ENCODE measurements at regions not wholly inside any gene's neighbourhood (a gene's known extent, or its start where the extent isn't known, plus 50 kb on each side); places are given as distances from the start of the nearest gene placed in this dataset.

GRCh38 chr10:111171183-111171582 is 94.4 kb downstream of the ADRA2A start:
- H3K27me3 Mint-ChIP-seq, result peaks cover 14% of the 10 kb centered on the region
- H3K4me3 Mint-ChIP-seq, result no peak overlapping the region
- no peak overlapping the region for H3K27ac Mint-ChIP-seq
- ATAC-seq (no peak), DNase-seq (no peak)
- H3K9me3 Mint-ChIP-seq, result no peaks in the 10 kb centered on the region
- H3K36me3 Mint-ChIP-seq (ENCODE audit: low read depth), result no peaks in the 10 kb centered on the region
- no peaks in the 10 kb centered on the region for H3K4me1 Mint-ChIP-seq

- Mint-ChIP-seq H3K4me1 (no peaks in the 10 kb centered on the region), H3K27ac (no peak overlapping the region), H3K9me3 (no peaks in the 10 kb centered on the region), H3K36me3 (ENCODE audit: low read depth) (no peaks in the 10 kb centered on the region), H3K27me3 (peaks cover 6% of the 10 kb centered on the region), H3K4me3 (no peak overlapping the region)
- ATAC-seq, result no peak
- no peak for DNase-seq
Measured at GRCh38 chr10:111175787-111176186, 99.0 kb downstream of the ADRA2A start.

GRCh38 chr10:111177379-111177778 is 100.5 kb downstream of the ADRA2A start:
- H3K9me3 Mint-ChIP-seq, result no peaks in the 10 kb centered on the region
- DNase-seq, result no peak
- H3K4me3 Mint-ChIP-seq, result no peak overlapping the region
- no peak for ATAC-seq
- peaks cover 3% of the 10 kb centered on the region for H3K27me3 Mint-ChIP-seq
- H3K4me1 Mint-ChIP-seq, result no peaks in the 10 kb centered on the region
- H3K27ac Mint-ChIP-seq, result no peak overlapping the region
- no peaks in the 10 kb centered on the region for H3K36me3 Mint-ChIP-seq (ENCODE audit: low read depth)

DNA sequence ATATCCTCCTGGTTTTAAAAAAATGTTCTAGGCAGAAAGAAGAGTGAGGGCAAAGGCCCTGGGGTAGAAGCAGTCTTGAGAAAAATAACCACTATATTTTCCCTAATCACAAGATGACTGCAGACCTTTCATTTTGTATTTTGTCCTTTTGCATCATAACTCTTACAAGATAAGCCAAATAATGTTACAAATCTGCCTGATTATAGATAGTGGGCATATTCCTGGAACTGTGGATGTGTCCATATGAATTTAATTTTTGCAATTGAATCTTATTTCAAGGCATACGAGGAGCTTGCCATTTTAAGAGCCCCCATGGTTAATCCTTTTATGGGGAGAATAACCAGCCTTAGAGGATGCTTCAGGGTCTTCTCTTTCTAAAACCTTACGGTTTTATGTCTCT is 102.7 kb downstream of the ADRA2A start:
- ATAC-seq (no peak), DNase-seq (no peak)
- peaks cover 3% of the 10 kb centered on the region for H3K27me3 Mint-ChIP-seq
- no peaks in the 10 kb centered on the region for H3K9me3 Mint-ChIP-seq
- no peaks in the 10 kb centered on the region for H3K4me1 Mint-ChIP-seq
- no peaks in the 10 kb centered on the region for H3K36me3 Mint-ChIP-seq (ENCODE audit: low read depth)
- H3K4me3 Mint-ChIP-seq, result no peak overlapping the region
- H3K27ac Mint-ChIP-seq, result no peak overlapping the region

- H3K27ac Mint-ChIP-seq, result no peak overlapping the region
Measured at GRCh38 chr10:111186358-111186757, 109.5 kb downstream of the ADRA2A start.

DNA sequence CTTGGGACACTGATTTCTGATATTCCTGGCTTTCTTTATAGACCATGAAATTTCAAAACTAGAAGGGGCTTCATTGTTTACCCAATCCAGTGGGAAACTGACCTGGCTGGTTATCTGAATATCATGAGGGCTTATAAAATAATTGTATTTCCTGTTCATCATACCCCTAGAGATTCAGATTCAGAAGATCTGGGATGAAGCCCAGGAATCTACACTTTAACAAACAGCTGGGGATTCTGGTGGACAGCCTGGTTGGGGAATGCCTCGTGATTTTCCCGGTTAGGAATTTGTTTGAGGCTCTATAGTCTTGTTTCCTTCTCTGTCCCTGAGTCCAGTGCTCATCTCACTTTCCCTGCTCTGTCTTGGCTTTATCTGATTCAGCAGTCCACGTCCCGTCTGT is 110.3 kb downstream of the ADRA2A start:
- Mint-ChIP-seq H3K9me3 (no peaks in the 10 kb centered on the region), H3K36me3 (ENCODE audit: low read depth) (no peaks in the 10 kb centered on the region)

More at GRCh38 chr10:111186358-111186757, 109.5 kb downstream of the ADRA2A start:
- no peak overlapping the region for H3K4me3 Mint-ChIP-seq
- no peaks in the 10 kb centered on the region for H3K4me1 Mint-ChIP-seq
- H3K36me3 Mint-ChIP-seq (ENCODE audit: low read depth), result no peaks in the 10 kb centered on the region
- no peak for ATAC-seq
- no peak for DNase-seq
- H3K9me3 Mint-ChIP-seq, result no peaks in the 10 kb centered on the region
- H3K27me3 Mint-ChIP-seq, result peaks cover 4% of the 10 kb centered on the region

GRCh38 chr10:111199587-111199986 is 122.8 kb downstream of the ADRA2A start:
- Mint-ChIP-seq H3K4me3 (no peak overlapping the region), H3K4me1 (no peaks in the 10 kb centered on the region), H3K36me3 (ENCODE audit: low read depth) (no peaks in the 10 kb centered on the region), H3K27ac (no peak overlapping the region), H3K27me3 (peaks cover 4% of the 10 kb centered on the region), H3K9me3 (no peaks in the 10 kb centered on the region)
- DNase-seq (no peak), ATAC-seq (no peak)

More for the DNA sequence above, 110.3 kb downstream of the ADRA2A start:
- Mint-ChIP-seq H3K27ac (no peak overlapping the region), H3K4me1 (no peaks in the 10 kb centered on the region), H3K27me3 (peaks cover 7% of the 10 kb centered on the region), H3K4me3 (no peak overlapping the region)
- no peak for DNase-seq
- no peak for ATAC-seq

DNA sequence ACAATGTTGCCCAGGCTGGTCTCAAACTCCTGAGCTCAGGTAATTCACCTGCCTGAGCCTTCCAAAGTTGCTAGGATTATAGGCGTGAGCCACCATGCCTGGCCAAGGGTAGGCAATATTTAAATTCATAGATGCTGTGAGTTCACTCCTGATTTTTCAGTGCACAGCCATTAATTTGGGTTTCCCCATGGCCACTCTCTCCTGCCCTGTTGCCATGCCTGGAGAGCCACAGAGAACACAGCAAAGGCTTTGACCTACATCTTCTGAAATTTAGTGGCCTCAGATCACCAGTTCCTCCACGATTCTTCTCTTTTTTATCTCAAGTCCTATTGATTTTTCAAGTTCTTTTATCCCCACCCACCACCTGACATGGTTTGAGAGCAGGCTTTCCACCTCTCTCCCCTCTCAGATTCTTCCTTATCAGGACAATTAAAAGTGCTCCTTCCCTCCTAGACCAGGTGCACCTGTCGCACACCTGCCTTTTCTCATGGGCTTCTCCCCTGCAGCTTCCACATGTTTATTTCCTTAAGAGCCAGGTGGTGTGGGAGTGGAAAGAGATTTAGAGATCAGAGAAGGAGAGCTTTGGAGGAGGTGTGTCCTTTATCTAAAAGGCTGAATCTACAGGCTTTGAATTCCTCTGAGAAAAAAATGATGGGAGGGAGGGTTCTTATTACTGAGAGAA is 123.8 kb downstream of the ADRA2A start:
- no peak for DNase-seq
- Mint-ChIP-seq H3K4me3 (no peak overlapping the region), H3K36me3 (ENCODE audit: low read depth) (no peaks in the 10 kb centered on the region), H3K27ac (no peak overlapping the region), H3K9me3 (no peaks in the 10 kb centered on the region), H3K4me1 (no peaks in the 10 kb centered on the region), H3K27me3 (peaks cover 8% of the 10 kb centered on the region)
- ATAC-seq, result no peak

- H3K9me3 Mint-ChIP-seq, result no peaks in the 10 kb centered on the region
- H3K36me3 Mint-ChIP-seq (ENCODE audit: low read depth), result no peaks in the 10 kb centered on the region
- no peak overlapping the region for H3K4me3 Mint-ChIP-seq
- ATAC-seq (no peak), DNase-seq (no peak)
- H3K27ac Mint-ChIP-seq, result no peak overlapping the region
- H3K4me1 Mint-ChIP-seq, result no peaks in the 10 kb centered on the region
- peaks cover 8% of the 10 kb centered on the region for H3K27me3 Mint-ChIP-seq
Measured at GRCh38 chr10:111203615-111204014, 126.8 kb downstream of the ADRA2A start.

- H3K36me3 Mint-ChIP-seq (ENCODE audit: low read depth), result no peaks in the 10 kb centered on the region
- H3K4me3 Mint-ChIP-seq, result no peak overlapping the region
- no peak overlapping the region for H3K27ac Mint-ChIP-seq
- H3K9me3 Mint-ChIP-seq, result no peaks in the 10 kb centered on the region
- peaks cover 4% of the 10 kb centered on the region for H3K27me3 Mint-ChIP-seq
- ATAC-seq, result no peak
- no peak for DNase-seq
- no peaks in the 10 kb centered on the region for H3K4me1 Mint-ChIP-seq
Measured at GRCh38 chr10:111204838-111205237, 128.0 kb downstream of the ADRA2A start.

DNA sequence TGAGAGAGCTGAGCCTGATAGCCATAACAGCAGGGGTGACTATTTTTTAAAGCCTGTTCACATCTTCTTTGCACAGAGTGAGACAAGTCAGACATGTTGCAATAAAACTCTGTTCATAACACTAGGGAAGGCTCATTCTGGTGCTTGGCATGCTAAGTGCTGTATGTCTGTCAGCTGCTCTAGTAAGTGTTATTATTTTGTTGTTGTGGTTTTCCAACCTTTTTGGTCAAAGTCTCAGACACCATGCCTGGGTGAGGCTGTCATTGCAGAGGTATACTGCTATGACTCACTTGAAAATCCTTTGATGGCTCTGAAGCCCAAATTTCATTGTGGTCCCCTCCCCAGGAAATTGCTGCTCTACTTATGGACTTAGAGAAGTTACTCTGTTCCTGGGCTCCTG is 129.7 kb downstream of the ADRA2A start:
- Mint-ChIP-seq H3K27ac (no peak overlapping the region), H3K36me3 (ENCODE audit: low read depth) (no peaks in the 10 kb centered on the region), H3K4me3 (no peak overlapping the region), H3K4me1 (no peaks in the 10 kb centered on the region), H3K9me3 (no peaks in the 10 kb centered on the region), H3K27me3 (peaks cover 4% of the 10 kb centered on the region)
- no peak for DNase-seq
- ATAC-seq, result no peak

GRCh38 chr10:111207500-111207899 is 130.7 kb downstream of the ADRA2A start:
- H3K27ac Mint-ChIP-seq, result no peak overlapping the region
- DNase-seq (peak; percentile 20), ATAC-seq (no peak)
- H3K4me3 Mint-ChIP-seq, result no peak overlapping the region
- peaks cover 4% of the 10 kb centered on the region for H3K27me3 Mint-ChIP-seq
- H3K4me1 Mint-ChIP-seq, result no peaks in the 10 kb centered on the region
- no peaks in the 10 kb centered on the region for H3K36me3 Mint-ChIP-seq (ENCODE audit: low read depth)
- H3K9me3 Mint-ChIP-seq, result no peaks in the 10 kb centered on the region

- Mint-ChIP-seq H3K36me3 (ENCODE audit: low read depth) (no peaks in the 10 kb centered on the region), H3K4me1 (no peaks in the 10 kb centered on the region), H3K4me3 (no peak overlapping the region), H3K27ac (no peak overlapping the region), H3K9me3 (no peaks in the 10 kb centered on the region), H3K27me3 (peaks cover 4% of the 10 kb centered on the region)
- DNase-seq (no peak), ATAC-seq (no peak)
Measured at GRCh38 chr10:111208951-111209350, 132.1 kb downstream of the ADRA2A start.

- H3K27me3 Mint-ChIP-seq, result peaks cover 3% of the 10 kb centered on the region
- DNase-seq (no peak), ATAC-seq (no peak)
- no peak overlapping the region for H3K4me3 Mint-ChIP-seq
- no peaks in the 10 kb centered on the region for H3K36me3 Mint-ChIP-seq (ENCODE audit: low read depth)
- H3K9me3 Mint-ChIP-seq, result no peaks in the 10 kb centered on the region
- no peaks in the 10 kb centered on the region for H3K4me1 Mint-ChIP-seq
- no peak overlapping the region for H3K27ac Mint-ChIP-seq
Measured at GRCh38 chr10:111209692-111210091, 132.9 kb downstream of the ADRA2A start.

DNA sequence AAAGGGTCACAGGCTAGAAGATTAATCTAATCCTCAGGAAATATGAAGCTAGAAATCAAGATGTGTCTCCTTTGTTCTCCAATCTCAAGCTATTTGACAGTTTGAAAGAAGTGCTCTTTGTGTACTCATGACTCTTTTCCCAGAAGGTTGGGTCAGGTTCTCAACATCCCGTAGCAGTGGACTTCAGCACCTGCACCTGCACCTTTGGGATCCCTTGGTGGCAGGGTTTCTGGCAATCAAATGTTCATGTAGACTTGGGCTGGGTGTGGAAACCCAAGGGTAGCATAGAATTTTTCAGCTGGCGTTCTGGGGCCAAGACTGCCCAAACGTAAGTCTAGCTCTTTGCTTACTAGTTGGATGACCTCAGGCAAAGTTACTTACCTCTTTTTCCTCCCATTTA is 134.4 kb downstream of the ADRA2A start:
- peaks cover 3% of the 10 kb centered on the region for H3K9me3 Mint-ChIP-seq
- no peak for DNase-seq
- ATAC-seq, result no peak
- no peak overlapping the region for H3K4me3 Mint-ChIP-seq
- H3K27ac Mint-ChIP-seq, result no peak overlapping the region
- H3K27me3 Mint-ChIP-seq, result peaks cover 3% of the 10 kb centered on the region
- no peaks in the 10 kb centered on the region for H3K4me1 Mint-ChIP-seq
- H3K36me3 Mint-ChIP-seq (ENCODE audit: low read depth), result no peaks in the 10 kb centered on the region

DNA sequence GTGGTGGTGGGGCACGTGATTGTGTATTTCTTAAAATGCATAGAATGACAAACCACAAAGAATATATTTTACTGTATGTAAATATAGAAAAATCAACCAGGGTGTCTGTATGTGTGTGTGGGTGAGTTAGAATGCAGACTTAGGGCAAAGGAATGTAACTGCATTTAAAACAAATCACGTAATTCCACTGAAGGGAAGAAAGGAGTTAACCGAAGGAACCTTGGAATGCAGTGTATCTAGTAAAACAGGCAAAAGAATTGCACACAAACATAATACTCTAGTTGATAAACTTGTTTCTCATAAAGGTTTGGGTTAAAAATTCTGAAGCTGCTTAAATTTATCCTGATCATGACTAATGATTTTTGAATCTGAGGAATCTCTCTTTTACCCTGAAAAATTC is 134.9 kb downstream of the ADRA2A start:
- no peak for ATAC-seq
- no peak for DNase-seq
- peaks cover 3% of the 10 kb centered on the region for H3K9me3 Mint-ChIP-seq
- H3K4me1 Mint-ChIP-seq, result no peaks in the 10 kb centered on the region
- H3K27me3 Mint-ChIP-seq, result peaks cover 4% of the 10 kb centered on the region
- no peak overlapping the region for H3K27ac Mint-ChIP-seq
- H3K36me3 Mint-ChIP-seq (ENCODE audit: low read depth), result no peaks in the 10 kb centered on the region
- no peak overlapping the region for H3K4me3 Mint-ChIP-seq
